ENCODE measurements at regions not wholly inside any gene's neighbourhood (a gene's known extent, or its start where the extent isn't known, plus 50 kb on each side); places are given as distances from the start of the nearest gene placed in this dataset.

- H2BK120ac ChIP-seq (ENCODE audit: low read depth, low read length, poor library complexity, severe bottlenecking) = no peak overlapping the region
- no peaks in the 10 kb centered on the region for H3K79me2 ChIP-seq (ENCODE audit: insufficient read depth, low read length)
- no peak overlapping the region for H3K4me2 ChIP-seq (ENCODE audit: insufficient read depth, insufficient read length, low read length)
- H3K27me3 ChIP-seq (ENCODE audit: insufficient read depth, low read length) = no peaks in the 10 kb centered on the region
- no peak overlapping the region for H3K14ac ChIP-seq (ENCODE audit: insufficient read depth, low read length)
- no peaks in the 10 kb centered on the region for H3K36me3 Mint-ChIP-seq (ENCODE audit: insufficient read depth in 1 of 3, low read depth in 3 of 3)
- no peak overlapping the region for H4K8ac ChIP-seq (replicated peaks; ENCODE audit: insufficient read length, low read depth, low read length)
- H3K4me1 Mint-ChIP-seq = peaks cover 18 to 20% of the 10 kb centered on the region in 2 experiments
- TF ChIP-seq CTCF (conservative IDR thresholded peaks at IDR 0.05) = no peak
- 0 out of 7 replicates have a peak overlapping the region, but pooled peaks of 1 of the 3 experiments have one; percentile 46 for H3K27ac Mint-ChIP-seq
- peaks cover 2% of the 10 kb centered on the region for H3K4me1 ChIP-seq (ENCODE audit: insufficient read depth, low read length)
- H3K9me3 Mint-ChIP-seq = no peaks in the 10 kb centered on the region
- H2BK12ac ChIP-seq (ENCODE audit: insufficient read length, low read depth, low read length) = no peak overlapping the region
- no peak overlapping the region for H3K27ac ChIP-seq (ENCODE audit: insufficient read length, low read depth, low read length)
- no peak overlapping the region for H3K56ac ChIP-seq (ENCODE audit: insufficient read length, low read depth, low read length)
- H4K20me1 ChIP-seq (ENCODE audit: control insufficient read depth, insufficient read depth, insufficient read length) = no peaks in the 10 kb centered on the region
- H3K4ac ChIP-seq (ENCODE audit: low read depth, low read length) = no peak overlapping the region
- no peak overlapping the region for H2AK5ac ChIP-seq (ENCODE audit: insufficient read length, low read length)
- no peaks in the 10 kb centered on the region for H3K27me3 Mint-ChIP-seq (ENCODE audit: low read depth)
- no peak overlapping the region for H3K9ac ChIP-seq (ENCODE audit: extremely low read depth, insufficient read length, low read length)
- no peak overlapping the region for H4K91ac ChIP-seq (ENCODE audit: insufficient read length, low read depth, low read length)
- no peaks in the 10 kb centered on the region for H3K79me1 ChIP-seq (ENCODE audit: insufficient read depth, low read depth, low read length, poor library complexity, severe bottlenecking)
- H2BK15ac ChIP-seq (ENCODE audit: low read depth, low read length) = no peak overlapping the region
- no peaks in the 10 kb centered on the region for H3K9me3 ChIP-seq (ENCODE audit: control insufficient read depth, low read depth, low read length)
- H3K23me2 ChIP-seq (ENCODE audit: insufficient read length, low read depth, low read length, poor library complexity, severe bottlenecking) = no peaks in the 10 kb centered on the region
- no peak for DNase-seq
- no CpG with 5 or more reads among the region's 5 CpGs for WGBS (ENCODE audit: extremely low coverage, insufficient read length, low lambda C conversion rate)
- H3K18ac ChIP-seq (ENCODE audit: insufficient read length, low read depth, low read length) = no peak overlapping the region
- no peak overlapping the region for H2AFZ ChIP-seq (ENCODE audit: low read length)
- no peak overlapping the region for H3K4me3 Mint-ChIP-seq
- H3T11ph ChIP-seq (ENCODE audit: low read length) = no peak overlapping the region
- H2BK5ac ChIP-seq (ENCODE audit: insufficient read length, low read length) = no peak overlapping the region
- H2BK20ac ChIP-seq (ENCODE audit: low read depth, low read length, poor library complexity, severe bottlenecking) = no peak overlapping the region
- no peak overlapping the region for H3K23ac ChIP-seq (ENCODE audit: insufficient read length, low read depth, low read length)
- H4K5ac ChIP-seq (ENCODE audit: insufficient read length, low read depth, low read length) = no peak overlapping the region
Measured at GRCh38 chr9:120030847-120031246, 549.1 kb downstream of the CDK5RAP2 start.

Measured in H9 (cell line).